B cell (primary cell): ENCODE measurements at regions not wholly inside any gene's neighbourhood (a gene's known extent, or its start where the extent isn't known, plus 50 kb on each side); places are given as distances from the start of the nearest gene placed in this dataset.

Experiments
- ATAC-seq: fragments of 200-7000 bp; cut with Tn5 transposase; one replicate; pipeline ENCODE4 v1.10.0; 2021; ENCODE audit warnings: low read depth, mild to moderate bottlenecking, moderate number of reproducible peaks, moderate library complexity
- CTCF ChIA-PET: fragments of 350-600 bp; sonication (Branson Sonifier 250); formaldehyde crosslinking; loops from one replicate; lab custom pipeline; 2021; ENCODE audit warnings: antibody characterized with exemption, inconsistent platforms; lab: Charles Lee
- POLR2A ChIA-PET: fragments of 350-600 bp; sonication (Branson Sonifier 250); formaldehyde crosslinking; loops from one replicate; lab custom pipeline; 2021; ENCODE audit warnings: antibody characterized with exemption; lab: Charles Lee
- DNase-seq: peaks from one replicate; pipeline ENCODE4 v3.0.0; 2013
- H2AFZ ChIP-seq: 2 replicates; pipeline ENCODE4 v1.6.1; 2012; ENCODE audit warnings: mild to moderate bottlenecking, low read depth, low read length; ENCODE audit not compliant: insufficient read depth, poor library complexity, severe bottlenecking
- H3K27ac ChIP-seq, 2 donors: 1 replicate in 1 of 2; 2 replicates in 1 of 2; pipeline ENCODE4 v1.5.1; 2012 to 2013; ENCODE audit warnings: low read length in 2 of 2, mild to moderate bottlenecking in 2 of 2, moderate library complexity in 1 of 2
- H3K27me3 ChIP-seq, 4 experiments: fragments of 200-600 bp in 1 of 4; sonication (generic) in 1 of 4; replicated peaks in 1 of 4; 1 replicate in 2 of 4; 2 replicates in 2 of 4; pipeline versions ENCODE4 v1.6.1 to v1.7.0; 2013 to 2016; ENCODE audit warnings: low read length in 3 of 4, mild to moderate bottlenecking in 2 of 4, mixed read lengths in 1 of 4, moderate library complexity in 1 of 4; ENCODE audit not compliant: insufficient read depth in 4 of 4, control insufficient read depth in 3 of 4; ENCODE audit errors: control extremely low read depth in 1 of 4
- H3K36me3 ChIP-seq, 2 experiments: replicated peaks in 1 of 2; 1 replicate in 1 of 2; 2 replicates in 1 of 2; pipeline versions ENCODE4 v1.6.1 to v1.7.1; 2013; ENCODE audit warnings: low read length in 1 of 2; ENCODE audit not compliant: insufficient read depth in 2 of 2, control insufficient read depth in 1 of 2; ENCODE audit errors: control extremely low read depth in 1 of 2, extremely low read depth in 1 of 2
- H3K4me1 ChIP-seq, 2 donors: fragments of 200-600 bp in 1 of 2; sonication (generic) in 1 of 2; 1 replicate in 1 of 2; 2 replicates in 1 of 2; pipeline versions ENCODE4 v1.5.1 to v1.6.1; 2013 to 2017; ENCODE audit warnings: low read length in 2 of 2; ENCODE audit not compliant: control insufficient read depth in 2 of 2, insufficient read depth in 2 of 2
- H3K4me2 ChIP-seq: replicated peaks from 2 replicates; pipeline ENCODE3; 2012; ENCODE audit warnings: mild to moderate bottlenecking, low read depth, low read length; ENCODE audit not compliant: poor library complexity, severe bottlenecking
- H3K4me3 ChIP-seq, 5 experiments: fragments of 200-600 bp in 1 of 5; sonication (generic) in 1 of 5; 1 replicate in 3 of 5; 2 replicates in 2 of 5; pipeline versions ENCODE4 v1.5.1 to v1.7.0; 2011 to 2016; ENCODE audit warnings: low read length in 4 of 5, mild to moderate bottlenecking in 4 of 5, low read depth in 2 of 5, control low read depth in 1 of 5, moderate library complexity in 1 of 5; ENCODE audit not compliant: insufficient read depth in 1 of 5; ENCODE audit errors: control extremely low read depth in 1 of 5, extremely low read depth in 1 of 5
- H3K79me2 ChIP-seq: fragments of 200-600 bp; sonication (generic); one replicate; pipeline ENCODE4 v1.6.0; 2016; ENCODE audit warnings: low read length; ENCODE audit not compliant: control insufficient read depth, insufficient read depth
- H3K9ac ChIP-seq: fragments of 200-600 bp; sonication (generic); 2 replicates; pipeline ENCODE4 v1.6.1; 2017; ENCODE audit warnings: mild to moderate bottlenecking, low read length, moderate library complexity
- H3K9me3 ChIP-seq, 3 donors: one replicate each; pipeline versions ENCODE4 v1.6.1 to v1.7.1; 2013; ENCODE audit warnings: low read length in 2 of 3; ENCODE audit not compliant: control insufficient read depth in 2 of 3, insufficient read depth in 1 of 3; ENCODE audit errors: control extremely low read depth in 1 of 3
- H4K20me1 ChIP-seq: 2 replicates; pipeline ENCODE4 v1.6.0; 2012; ENCODE audit warnings: mild to moderate bottlenecking, low read length; ENCODE audit not compliant: insufficient read depth, control insufficient read depth, poor library complexity, severe bottlenecking
- H3K27ac Mint-ChIP-seq: one replicate; pipeline ENCODE4 v1.8.0; 2021; ENCODE audit warnings: mixed read lengths
- H3K27me3 Mint-ChIP-seq: one replicate; pipeline ENCODE4 v1.8.0; 2021; ENCODE audit warnings: mixed read lengths
- H3K4me1 Mint-ChIP-seq: one replicate; pipeline ENCODE4 v1.8.0; 2021; ENCODE audit warnings: mixed read lengths
- H3K4me3 Mint-ChIP-seq: one replicate; pipeline ENCODE4 v1.8.0; 2021; ENCODE audit warnings: mixed read lengths
- H3K9me3 Mint-ChIP-seq: one replicate; pipeline ENCODE4 v1.8.0; 2022; ENCODE audit warnings: mixed read lengths; ENCODE audit not compliant: insufficient read depth
- EZH2 ChIP-seq: IDR thresholded peaks from 2 replicates; pipeline ENCODE4 v1.6.1; 2012; ENCODE audit warnings: borderline replicate concordance, low read depth, mild to moderate bottlenecking, moderate library complexity, low read length; ENCODE audit not compliant: insufficient read depth, poor library complexity, severe bottlenecking
- WGBS: methylation state at CpG from one replicate; pipeline ENCODE4 v1.1.5; 2013; ENCODE audit warnings: missing lambda C conversion rate; ENCODE audit not compliant: insufficient coverage; 5-methylcytosine and 5-hydroxymethylcytosine counted together
- intact Hi-C: fragments of 100-400 bp; cut with micrococcal nuclease; formaldehyde crosslinking; loops from one replicate; pipeline ENCODE4 v1.10.0; 2022
- TF ChIP-seq, protein P1 (sequence below): fragments of 200-600 bp; IDR thresholded peaks from one replicate; pipeline ENCODE4 v1.8.0; 2022; ENCODE audit warnings: antibody characterized with exemption, mild to moderate bottlenecking

DNA sequence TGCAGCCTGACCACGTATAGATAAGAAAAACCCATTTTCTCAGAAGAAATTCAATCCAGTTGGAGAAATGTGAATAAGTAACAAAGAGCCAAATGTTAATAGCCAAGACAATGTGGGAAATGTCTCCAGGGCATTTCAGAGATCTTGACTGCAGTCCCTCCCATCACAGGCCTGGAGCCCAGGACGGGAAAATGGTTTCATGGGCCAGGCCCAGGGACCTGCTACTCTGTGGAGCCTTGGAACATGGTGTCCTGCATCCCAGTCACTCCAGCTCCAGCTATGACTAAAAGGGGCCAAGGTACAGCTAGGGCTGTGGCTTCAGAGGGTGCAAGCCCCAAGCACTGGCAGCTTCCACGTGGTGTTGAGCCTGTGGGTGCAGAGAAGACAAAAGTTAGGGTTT lies 490.0 kb downstream of the CYLC2 start:
- TF ChIP-seq, protein P1, sequence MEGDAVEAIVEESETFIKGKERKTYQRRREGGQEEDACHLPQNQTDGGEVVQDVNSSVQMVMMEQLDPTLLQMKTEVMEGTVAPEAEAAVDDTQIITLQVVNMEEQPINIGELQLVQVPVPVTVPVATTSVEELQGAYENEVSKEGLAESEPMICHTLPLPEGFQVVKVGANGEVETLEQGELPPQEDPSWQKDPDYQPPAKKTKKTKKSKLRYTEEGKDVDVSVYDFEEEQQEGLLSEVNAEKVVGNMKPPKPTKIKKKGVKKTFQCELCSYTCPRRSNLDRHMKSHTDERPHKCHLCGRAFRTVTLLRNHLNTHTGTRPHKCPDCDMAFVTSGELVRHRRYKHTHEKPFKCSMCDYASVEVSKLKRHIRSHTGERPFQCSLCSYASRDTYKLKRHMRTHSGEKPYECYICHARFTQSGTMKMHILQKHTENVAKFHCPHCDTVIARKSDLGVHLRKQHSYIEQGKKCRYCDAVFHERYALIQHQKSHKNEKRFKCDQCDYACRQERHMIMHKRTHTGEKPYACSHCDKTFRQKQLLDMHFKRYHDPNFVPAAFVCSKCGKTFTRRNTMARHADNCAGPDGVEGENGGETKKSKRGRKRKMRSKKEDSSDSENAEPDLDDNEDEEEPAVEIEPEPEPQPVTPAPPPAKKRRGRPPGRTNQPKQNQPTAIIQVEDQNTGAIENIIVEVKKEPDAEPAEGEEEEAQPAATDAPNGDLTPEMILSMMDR, result no peak
- TF ChIP-seq EZH2, result no peak
- H3K27me3 ChIP-seq, result no peaks in the 10 kb centered on the region
- no peak overlapping the region for H2AFZ ChIP-seq
- no peaks in the 10 kb centered on the region for H3K79me2 ChIP-seq
- no peak for DNase-seq
- Mint-ChIP-seq H3K4me1 (no peaks in the 10 kb centered on the region), H3K27me3 (no peaks in the 10 kb centered on the region), H3K4me3 (no peak overlapping the region), H3K27ac (no peak overlapping the region), H3K9me3 (no peaks in the 10 kb centered on the region)
- H4K20me1 ChIP-seq, result no peaks in the 10 kb centered on the region
- ATAC-seq, result no peak
- H3K36me3 ChIP-seq, result no peaks in the 10 kb centered on the region
- 60% methylated on average over 2 of the region's 3 CpGs for WGBS
- H3K9ac ChIP-seq, result no peak overlapping the region
- CTCF ChIA-PET, result no interaction called here
- H3K27ac ChIP-seq, result no peak overlapping the region
- H3K4me1 ChIP-seq, result no peaks in the 10 kb centered on the region
- POLR2A ChIA-PET, result no interaction called here
- H3K4me3 ChIP-seq, result no peak overlapping the region
- no peak overlapping the region for H3K4me2 ChIP-seq
- intact Hi-C loops, result no loop called here
- peaks cover 0 to 15% (median 0%) of the 10 kb centered on the region in 3 donors for H3K9me3 ChIP-seq

GRCh38 chr9:103514767-103515166 lies 519.6 kb downstream of the CYLC2 start:
- Histone ChIP-seq H3K27ac (no peak overlapping the region), H3K9me3 (no peaks in the 10 kb centered on the region), H3K4me2 (no peak overlapping the region), H3K4me1 (no peaks in the 10 kb centered on the region), H3K27me3 (no peaks in the 10 kb centered on the region), H2AFZ (no peak overlapping the region), H4K20me1 (no peaks in the 10 kb centered on the region), H3K9ac (no peak overlapping the region), H3K4me3 (no peak overlapping the region), H3K36me3 (no peaks in the 10 kb centered on the region), H3K79me2 (no peaks in the 10 kb centered on the region)
- intact Hi-C loops, result no loop called here
- Mint-ChIP-seq H3K27me3 (no peaks in the 10 kb centered on the region), H3K4me3 (no peak overlapping the region), H3K4me1 (no peaks in the 10 kb centered on the region), H3K9me3 (no peaks in the 10 kb centered on the region), H3K27ac (no peak overlapping the region)
- DNase-seq (no peak), ATAC-seq (no peak)
- CTCF ChIA-PET, result no interaction called here
- no peak for TF ChIP-seq EZH2
- TF ChIP-seq, protein P1, result no peak
- 95% methylated on average over 7 of the region's 9 CpGs for WGBS
- POLR2A ChIA-PET, result no interaction called here
